ENCODE measurements at regions not wholly inside any gene's neighbourhood (a gene's known extent, or its start where the extent isn't known, plus 50 kb on each side); places are given as distances from the start of the nearest gene placed in this dataset.
A peak's percentile ranks its signal among the peaks of the same experiment; 100 is the strongest.

DNA sequence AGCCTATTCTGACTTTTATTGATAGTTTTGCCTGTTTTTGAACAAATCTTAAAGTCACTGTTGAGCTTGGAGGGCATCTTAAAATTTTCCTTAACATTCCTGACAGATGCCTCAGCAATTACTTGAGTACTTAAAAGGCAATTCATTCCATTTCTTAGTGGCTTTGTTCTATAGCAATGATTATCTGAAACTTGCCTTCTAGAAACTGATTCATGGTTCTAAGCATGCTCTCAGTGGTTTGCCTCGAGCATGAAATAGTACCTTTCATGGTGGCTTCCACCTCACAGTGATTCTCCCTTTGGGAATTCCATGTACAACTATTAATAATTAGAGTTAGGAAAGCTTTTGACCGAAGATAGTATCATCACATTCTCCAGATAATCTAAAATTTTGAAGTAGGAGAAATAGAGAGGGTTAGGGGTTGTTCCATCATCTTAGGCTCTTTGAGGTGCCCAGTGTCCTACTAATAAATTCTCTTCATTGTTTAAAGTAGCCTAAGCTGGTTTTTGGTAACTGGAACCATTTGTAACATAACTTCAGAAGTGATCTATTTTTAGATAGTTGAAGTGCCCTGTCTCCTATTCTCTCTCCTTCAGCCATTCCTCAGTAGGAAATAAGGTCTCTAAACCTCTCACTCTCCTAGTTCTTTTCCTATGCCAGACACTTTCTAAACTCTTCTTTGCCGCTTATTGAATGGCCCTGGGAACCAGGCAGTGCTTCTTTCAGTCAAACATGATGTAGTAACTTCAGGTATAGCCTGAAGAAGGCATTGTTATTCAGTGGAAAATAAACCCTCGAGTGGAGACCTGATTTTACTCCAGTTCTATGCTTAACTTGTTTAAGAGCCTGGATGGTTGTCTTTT is 156.1 kb downstream of the HAUS1 start:
- H3K4me3 ChIP-seq (ENCODE audit: low read length in 2 of 2): no peak overlapping the region
- peaks cover 22% of the 10 kb centered on the region for H3K4me1 ChIP-seq (ENCODE audit: insufficient read depth, low read length)
- Mint-ChIP-seq H3K27me3 (no peaks in the 10 kb centered on the region), H3K36me3 (peaks cover 62 to 68% of the 10 kb centered on the region in 2 donors), H3K4me1 (peaks cover 40 to 66% (median 50%) of the 10 kb centered on the region in 4 donors), H3K4me3 (no peak overlapping the region), H3K9me3 (no peaks in the 10 kb centered on the region), H3K27ac (peak overlapping the region in 1 of 7 donors; percentile 81)
- H3K27ac ChIP-seq (ENCODE audit: low read depth, low read length): no peak overlapping the region
- intact Hi-C loops (cut with micrococcal nuclease): no loop called here
- ChIA-PET POLR2A (ENCODE audit: partially characterized antibody) (no interaction called here), CTCF (ENCODE audit: partially characterized antibody) (interaction anchor here (1.4 kb wide), 1 partner anchor 87 kb away, joined by 6 read pairs; a partner anchor contains a TSS)
- no peaks in the 10 kb centered on the region for H3K9me3 ChIP-seq (ENCODE audit: control insufficient read depth in 1 of 2, low read length in 2 of 2)
- no peaks in the 10 kb centered on the region for H3K27me3 ChIP-seq (ENCODE audit: insufficient read depth, low read length)
- peaks cover 18% of the 10 kb centered on the region for H3K36me3 ChIP-seq (ENCODE audit: insufficient read depth, low read length)
- no peak for DNase-seq

DNA sequence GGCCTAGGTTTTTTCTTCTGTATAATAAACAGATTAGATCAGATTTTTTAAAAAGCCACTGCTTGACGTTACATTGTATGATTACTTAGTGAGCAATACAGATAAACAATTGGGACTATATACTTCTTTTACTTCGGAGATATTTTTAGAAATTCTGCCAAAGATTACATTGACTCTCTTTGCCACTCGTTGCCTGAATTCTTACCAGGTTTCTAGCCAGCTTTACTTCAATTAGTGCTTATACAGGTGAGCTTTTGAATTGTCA is 156.6 kb downstream of the HAUS1 start:
- DNase-seq: no peak
- CTCF ChIA-PET (ENCODE audit: partially characterized antibody): no interaction called here
- POLR2A ChIA-PET (ENCODE audit: partially characterized antibody): no interaction called here
- H3K27me3 ChIP-seq (ENCODE audit: insufficient read depth, low read length): no peaks in the 10 kb centered on the region
- H3K36me3 ChIP-seq (ENCODE audit: insufficient read depth, low read length): peaks cover 24% of the 10 kb centered on the region
- peaks cover 22% of the 10 kb centered on the region for H3K4me1 ChIP-seq (ENCODE audit: insufficient read depth, low read length)
- peaks cover 64 to 70% of the 10 kb centered on the region in 2 donors for H3K36me3 Mint-ChIP-seq
- H3K4me3 ChIP-seq (ENCODE audit: low read length in 2 of 2): no peak overlapping the region
- peak overlapping the region in 2 of 7 donors; percentile 2 to 32 for H3K27ac Mint-ChIP-seq
- no peak overlapping the region for H3K27ac ChIP-seq (ENCODE audit: low read depth, low read length)
- intact Hi-C loops (cut with micrococcal nuclease): no loop called here
- peaks cover 42 to 67% (median 52%) of the 10 kb centered on the region in 4 donors for H3K4me1 Mint-ChIP-seq
- no peaks in the 10 kb centered on the region for H3K27me3 Mint-ChIP-seq
- H3K9me3 ChIP-seq (ENCODE audit: control insufficient read depth in 1 of 2, low read length in 2 of 2): no peaks in the 10 kb centered on the region
- no peak overlapping the region for H3K4me3 Mint-ChIP-seq
- H3K9me3 Mint-ChIP-seq: no peaks in the 10 kb centered on the region

DNA sequence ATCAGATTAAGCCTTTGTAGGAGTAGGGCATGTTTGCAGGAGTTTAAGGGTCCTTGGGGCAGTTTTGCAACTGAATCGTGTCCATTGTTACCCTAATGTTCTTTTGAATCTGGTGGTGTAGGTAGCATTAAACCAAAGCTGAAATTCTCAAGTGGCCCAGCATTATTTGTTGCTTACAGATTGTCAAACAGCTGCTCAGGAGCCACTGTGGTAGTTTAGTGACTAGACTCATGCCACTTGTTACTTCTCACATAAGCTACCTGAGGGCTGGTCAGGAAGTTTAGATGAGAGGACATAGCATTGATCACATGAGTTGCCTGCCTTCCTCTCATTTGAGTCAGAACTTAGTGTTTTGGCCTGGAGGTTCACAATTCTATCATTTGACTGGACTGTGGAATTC is 157.6 kb downstream of the HAUS1 start:
- ChIA-PET POLR2A (ENCODE audit: partially characterized antibody) (interaction anchor here (1.3 kb wide), 1 partner anchor 88 kb away, joined by 4 read pairs; a partner anchor contains a TSS), CTCF (ENCODE audit: partially characterized antibody) (interaction anchor here (1.6 kb wide), 1 partner anchor 89 kb away, joined by 5 read pairs; a partner anchor contains a TSS)
- H3K9me3 Mint-ChIP-seq: no peaks in the 10 kb centered on the region
- peaks cover 54 to 67% of the 10 kb centered on the region in 2 donors for H3K36me3 Mint-ChIP-seq
- H3K9me3 ChIP-seq (ENCODE audit: control insufficient read depth in 1 of 2, low read length in 2 of 2): no peaks in the 10 kb centered on the region
- no peaks in the 10 kb centered on the region for H3K27me3 Mint-ChIP-seq
- no peak overlapping the region for H3K4me3 ChIP-seq (ENCODE audit: low read length in 2 of 2)
- DNase-seq: no peak
- H3K4me3 Mint-ChIP-seq: no peak overlapping the region
- H3K4me1 ChIP-seq (ENCODE audit: insufficient read depth, low read length): peaks cover 22% of the 10 kb centered on the region
- no peaks in the 10 kb centered on the region for H3K27me3 ChIP-seq (ENCODE audit: insufficient read depth, low read length)
- intact Hi-C loops (cut with micrococcal nuclease): no loop called here
- no peak overlapping the region for H3K27ac ChIP-seq (ENCODE audit: low read depth, low read length)
- peak overlapping the region in 3 of 7 donors; percentile 25 to 36 (median 33) for H3K27ac Mint-ChIP-seq
- H3K4me1 Mint-ChIP-seq: peaks cover 38 to 64% (median 50%) of the 10 kb centered on the region in 4 donors
- H3K36me3 ChIP-seq (ENCODE audit: insufficient read depth, low read length): peaks cover 24% of the 10 kb centered on the region

DNA sequence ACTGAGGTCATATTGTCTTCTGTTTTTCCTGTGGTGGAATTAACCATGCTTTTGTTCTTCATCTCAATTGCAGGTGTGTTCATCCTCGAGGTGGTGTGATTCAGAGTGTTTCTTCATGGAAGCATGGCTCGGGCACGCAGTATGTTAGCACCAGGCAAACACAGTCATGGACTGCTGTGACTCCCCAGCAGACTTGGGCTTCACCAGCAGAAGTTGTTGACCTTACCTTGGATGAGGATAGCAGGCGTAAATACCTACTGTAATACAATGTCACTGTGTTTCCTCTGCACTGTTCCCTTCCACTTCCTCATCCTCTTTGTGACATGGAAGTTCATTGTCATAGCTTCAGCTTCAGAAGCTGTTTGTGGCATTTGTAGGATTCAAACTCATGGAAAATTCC is 158.7 kb downstream of the HAUS1 start:
- POLR2A ChIA-PET (ENCODE audit: partially characterized antibody): no interaction called here
- no peaks in the 10 kb centered on the region for H3K9me3 Mint-ChIP-seq
- Histone ChIP-seq H3K27me3 (ENCODE audit: insufficient read depth, low read length) (no peaks in the 10 kb centered on the region), H3K4me3 (ENCODE audit: low read length in 2 of 2) (no peak overlapping the region), H3K4me1 (ENCODE audit: insufficient read depth, low read length) (peaks cover 22% of the 10 kb centered on the region), H3K27ac (ENCODE audit: low read depth, low read length) (no peak overlapping the region), H3K9me3 (ENCODE audit: control insufficient read depth in 1 of 2, low read length in 2 of 2) (no peaks in the 10 kb centered on the region), H3K36me3 (ENCODE audit: insufficient read depth, low read length) (peaks cover 24% of the 10 kb centered on the region)
- peaks cover 52 to 70% of the 10 kb centered on the region in 2 donors for H3K36me3 Mint-ChIP-seq
- no peak for DNase-seq
- intact Hi-C loops (cut with micrococcal nuclease): no loop called here
- CTCF ChIA-PET (ENCODE audit: partially characterized antibody): interaction anchor here (1.6 kb wide), 1 partner anchor 90 kb away, joined by 5 read pairs; a partner anchor contains a TSS
- H3K4me3 Mint-ChIP-seq: peak overlapping the region in 1 of 8 donors; percentile 22
- H3K4me1 Mint-ChIP-seq: peaks cover 37 to 54% (median 45%) of the 10 kb centered on the region in 4 donors
- H3K27me3 Mint-ChIP-seq: no peaks in the 10 kb centered on the region
- H3K27ac Mint-ChIP-seq: peak overlapping the region in 6 of 7 donors; percentile 54 to 83 (median 70)

DNA sequence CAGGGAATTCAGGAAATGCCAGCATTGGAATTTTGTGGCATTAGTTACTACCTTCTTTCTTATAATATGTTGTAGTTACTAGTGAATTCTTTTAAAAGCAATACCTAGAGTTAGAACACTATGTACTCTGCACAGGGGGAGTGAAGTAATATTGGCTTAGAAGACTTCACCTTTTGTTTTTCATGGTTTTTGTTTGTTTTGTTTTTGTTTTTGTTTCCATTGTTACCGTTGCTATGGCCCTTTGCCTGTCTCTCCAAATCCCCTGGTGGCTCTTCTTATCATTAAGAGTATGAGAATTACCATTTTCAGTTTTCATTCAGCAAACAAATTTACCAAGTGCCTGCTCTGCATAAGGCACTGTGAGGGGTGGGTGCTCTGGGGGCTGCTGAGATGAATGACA is 160.1 kb downstream of the HAUS1 start:
- H3K4me3 Mint-ChIP-seq: peak overlapping the region in 2 of 8 donors; percentile 1 to 17
- peaks cover 37 to 58% (median 47%) of the 10 kb centered on the region in 4 donors for H3K4me1 Mint-ChIP-seq
- H3K36me3 Mint-ChIP-seq: peaks cover 49 to 74% of the 10 kb centered on the region in 2 donors
- Histone ChIP-seq H3K36me3 (ENCODE audit: insufficient read depth, low read length) (peaks cover 24% of the 10 kb centered on the region), H3K9me3 (ENCODE audit: control insufficient read depth in 1 of 2, low read length in 2 of 2) (no peaks in the 10 kb centered on the region), H3K4me1 (ENCODE audit: insufficient read depth, low read length) (peaks cover 22% of the 10 kb centered on the region), H3K27me3 (ENCODE audit: insufficient read depth, low read length) (no peaks in the 10 kb centered on the region), H3K27ac (ENCODE audit: low read depth, low read length) (no peak overlapping the region), H3K4me3 (ENCODE audit: low read length in 2 of 2) (no peak overlapping the region)
- no peaks in the 10 kb centered on the region for H3K27me3 Mint-ChIP-seq
- ChIA-PET CTCF (ENCODE audit: partially characterized antibody) (interaction anchor here (1.0 kb wide), 1 partner anchor 394 kb away, joined by 3 read pairs; no protein-coding TSS in a partner anchor), POLR2A (ENCODE audit: partially characterized antibody) (no interaction called here)
- intact Hi-C loops (cut with micrococcal nuclease): no loop called here
- H3K27ac Mint-ChIP-seq: peak overlapping the region in 5 of 7 donors; percentile 25 to 85 (median 70)
- peak; percentile 36 to 65 (median 53) for DNase-seq
- H3K9me3 Mint-ChIP-seq: no peaks in the 10 kb centered on the region

DNA sequence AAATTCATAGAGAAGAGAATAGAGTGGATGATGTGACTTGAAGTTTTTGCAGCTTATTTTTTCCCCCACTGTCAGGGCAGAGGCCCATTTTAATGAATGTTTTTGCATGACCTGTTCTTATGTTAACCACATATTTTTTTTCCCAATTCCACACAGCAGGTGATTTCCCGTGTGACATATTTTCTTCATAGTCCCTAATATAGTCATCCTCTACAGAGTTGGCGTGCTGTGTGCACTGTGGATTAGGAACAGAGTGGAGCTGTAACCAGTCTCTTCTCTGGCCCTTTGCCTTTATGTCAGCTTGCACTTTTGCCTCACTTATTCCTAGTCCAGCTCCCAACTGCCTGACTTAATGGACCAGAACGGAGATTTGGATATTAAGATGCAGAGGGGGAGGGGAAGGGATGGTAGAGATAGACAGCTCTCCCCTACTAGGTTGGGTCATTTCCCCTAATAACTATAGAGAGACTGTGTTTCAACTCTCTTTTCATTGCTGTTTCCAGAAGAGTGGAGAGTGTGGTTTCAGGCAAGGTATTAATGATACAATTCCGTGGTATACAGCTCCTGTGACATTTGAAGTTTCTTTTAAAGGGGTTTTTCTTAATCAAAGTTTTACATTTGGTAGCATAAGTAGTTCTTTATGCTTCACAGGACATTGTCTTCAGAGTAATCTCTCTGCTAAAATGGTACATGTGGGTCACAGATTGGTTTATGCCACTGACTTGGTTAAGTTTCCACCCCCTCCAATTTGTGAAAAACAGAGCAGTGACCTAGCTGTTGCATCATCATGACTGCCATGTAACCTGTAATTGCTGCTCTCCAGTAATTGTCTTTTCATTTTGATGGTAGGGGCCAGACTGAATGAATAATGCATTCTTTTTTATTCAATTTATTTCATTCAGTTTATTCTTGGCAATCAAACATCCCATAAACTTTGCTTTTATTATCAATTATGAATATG is 161.3 kb downstream of the HAUS1 start:
- H3K4me1 Mint-ChIP-seq: peaks cover 33 to 50% (median 38%) of the 10 kb centered on the region in 4 donors
- H3K36me3 ChIP-seq (ENCODE audit: insufficient read depth, low read length): peaks cover 24% of the 10 kb centered on the region
- POLR2A ChIA-PET (ENCODE audit: partially characterized antibody): no interaction called here

DNA sequence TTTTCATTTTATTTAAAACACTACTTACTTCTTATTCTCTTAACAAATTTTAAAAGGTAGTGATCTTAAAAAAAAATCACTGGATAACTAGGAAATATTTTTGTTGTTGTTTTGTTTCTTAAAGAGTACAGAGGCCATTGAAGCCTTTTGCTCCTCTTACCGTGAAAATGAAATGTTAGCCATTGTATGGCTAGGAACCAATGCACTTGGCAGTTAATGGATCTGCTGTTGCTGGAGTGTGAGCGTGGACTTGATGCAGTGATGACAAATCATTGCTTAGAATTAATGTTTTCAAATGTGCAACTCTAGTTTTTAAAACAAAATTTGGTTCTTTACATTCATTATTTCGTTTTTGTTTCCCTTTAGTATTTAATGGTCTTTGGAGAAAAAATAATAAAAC is 162.3 kb downstream of the HAUS1 start:
- Mint-ChIP-seq H3K9me3 (no peaks in the 10 kb centered on the region), H3K4me3 (no peak overlapping the region), H3K36me3 (peaks cover 47 to 65% of the 10 kb centered on the region in 2 donors), H3K4me1 (peaks cover 31 to 40% (median 32%) of the 10 kb centered on the region in 4 donors), H3K27me3 (no peaks in the 10 kb centered on the region), H3K27ac (no peak overlapping the region)
- no peak for DNase-seq
- POLR2A ChIA-PET (ENCODE audit: partially characterized antibody): no interaction called here
- intact Hi-C loops (cut with micrococcal nuclease): no loop called here
- Histone ChIP-seq H3K4me1 (ENCODE audit: insufficient read depth, low read length) (peaks cover 22% of the 10 kb centered on the region), H3K9me3 (ENCODE audit: control insufficient read depth in 1 of 2, low read length in 2 of 2) (no peaks in the 10 kb centered on the region), H3K4me3 (ENCODE audit: low read length in 2 of 2) (no peak overlapping the region), H3K27me3 (ENCODE audit: insufficient read depth, low read length) (no peaks in the 10 kb centered on the region), H3K36me3 (ENCODE audit: insufficient read depth, low read length) (peaks cover 24% of the 10 kb centered on the region), H3K27ac (ENCODE audit: low read depth, low read length) (no peak overlapping the region)
- CTCF ChIA-PET (ENCODE audit: partially characterized antibody): interaction anchor here (1.1 kb wide), 1 partner anchor 93 kb away, joined by 4 read pairs; a partner anchor contains a TSS

More for the DNA sequence above, 161.3 kb downstream of the HAUS1 start:
- CTCF ChIA-PET (ENCODE audit: partially characterized antibody): interaction anchor here (0.7 to 1.6 kb wide), 3 partner anchors 16 to 393 kb away, joined by 3 to 5 read pairs (median 3); no protein-coding TSS in a partner anchor
- H3K9me3 Mint-ChIP-seq: no peaks in the 10 kb centered on the region
- H3K4me3 Mint-ChIP-seq: no peak overlapping the region
- Histone ChIP-seq H3K4me3 (ENCODE audit: low read length in 2 of 2) (no peak overlapping the region), H3K27me3 (ENCODE audit: insufficient read depth, low read length) (no peaks in the 10 kb centered on the region), H3K9me3 (ENCODE audit: control insufficient read depth in 1 of 2, low read length in 2 of 2) (no peaks in the 10 kb centered on the region), H3K27ac (ENCODE audit: low read depth, low read length) (no peak overlapping the region), H3K4me1 (ENCODE audit: insufficient read depth, low read length) (peaks cover 22% of the 10 kb centered on the region)
- H3K36me3 Mint-ChIP-seq: peaks cover 47 to 68% of the 10 kb centered on the region in 2 donors
- H3K27me3 Mint-ChIP-seq: no peaks in the 10 kb centered on the region
- H3K27ac Mint-ChIP-seq: peak overlapping the region in 3 of 7 donors; percentile 22 to 78 (median 31)
- DNase-seq: no peak
- intact Hi-C loops (cut with micrococcal nuclease): no loop called here
